WTC11 (cell line): ENCODE measurements at regions not wholly inside any gene's neighbourhood (a gene's known extent, or its start where the extent isn't known, plus 50 kb on each side); places are given as distances from the start of the nearest gene placed in this dataset.

ENCODE experiments used
- ATAC-seq: fragments of 200-7000 bp; cut with Tn5 transposase; 2 replicates; pipeline ENCODE4 v1.10.0; 2021; ENCODE audit warnings: mild to moderate bottlenecking, moderate library complexity
- CTCF ChIA-PET: fragments of 300-600 bp; sonication (Branson Sonifier 250); formaldehyde crosslinking; loops from one replicate; lab custom pipeline; 2021; ENCODE audit warnings: antibody characterized with exemption; lab: Charles Lee
- POLR2A ChIA-PET: fragments of 350-600 bp; sonication (Branson Sonifier 250); formaldehyde crosslinking; loops from one replicate; lab custom pipeline; 2021; ENCODE audit warnings: antibody characterized with exemption; lab: Charles Lee
- DNase-seq: peaks from one replicate; pipeline ENCODE4 v3.0.0; 2021; ENCODE audit warnings: low spot score
- H3K27ac Mint-ChIP-seq: 2 replicates; pipeline ENCODE4 v1.8.0; 2021; ENCODE audit warnings: mixed read lengths
- H3K27me3 Mint-ChIP-seq: 2 replicates; pipeline ENCODE4 v1.8.0; 2021; ENCODE audit warnings: low read depth, mild to moderate bottlenecking, moderate library complexity, mixed read lengths
- H3K36me3 Mint-ChIP-seq: 2 replicates; pipeline ENCODE4 v1.8.0; 2021; ENCODE audit warnings: mixed read lengths
- H3K4me1 Mint-ChIP-seq: 2 replicates; pipeline ENCODE4 v1.8.0; 2022; ENCODE audit warnings: mixed read lengths
- H3K4me3 Mint-ChIP-seq: 2 replicates; pipeline ENCODE4 v1.8.0; 2021; ENCODE audit warnings: mild to moderate bottlenecking, moderate library complexity, mixed read lengths
- H3K9me3 Mint-ChIP-seq: 2 replicates; pipeline ENCODE4 v1.8.0; 2021; ENCODE audit warnings: mixed read lengths
- ATF1 ChIP-seq: sonication (generic); formaldehyde crosslinking; IDR thresholded peaks from 2 replicates; pipeline ENCODE4 v1.8.1; 2023; ENCODE audit warnings: mild to moderate bottlenecking, moderate library complexity, missing genetic modification reagents
- FOXP1 ChIP-seq: sonication (generic); formaldehyde crosslinking; IDR thresholded peaks from 2 replicates; pipeline ENCODE4 v1.8.0; 2022; ENCODE audit warnings: missing genetic modification reagents, mild to moderate bottlenecking, moderate library complexity, borderline replicate concordance
- GTF2I ChIP-seq: fragments of 250-450 bp; sonication (Bioruptor Pico); conservative IDR thresholded peaks from 2 replicates; pipeline ENCODE4 v1.4.0; 2021; ENCODE audit warnings: mild to moderate bottlenecking
- JAZF1 ChIP-seq: fragments of 250-450 bp; sonication (Bioruptor Pico); IDR thresholded peaks from 2 replicates; pipeline ENCODE4 v1.9.0; 2021; ENCODE audit warnings: moderate library complexity, mild to moderate bottlenecking, inconsistent platforms
- JUN ChIP-seq: sonication (generic); formaldehyde crosslinking; IDR thresholded peaks from 2 replicates; pipeline ENCODE4 v1.8.0; 2023; ENCODE audit warnings: mild to moderate bottlenecking, missing genetic modification reagents
- KAT7 ChIP-seq: sonication (generic); formaldehyde crosslinking; IDR thresholded peaks from 2 replicates; pipeline ENCODE4 v1.8.1; 2023; ENCODE audit warnings: missing genetic modification reagents, mild to moderate bottlenecking, borderline replicate concordance
- MLX ChIP-seq: sonication (generic); formaldehyde crosslinking; IDR thresholded peaks from 2 replicates; pipeline ENCODE4 v1.8.1; 2023; ENCODE audit warnings: mild to moderate bottlenecking, missing genetic modification reagents, moderate library complexity
- NFATC4 ChIP-seq: fragments of 250-450 bp; sonication (Bioruptor Pico); IDR thresholded peaks from 2 replicates; pipeline ENCODE4 v1.9.0; 2021; ENCODE audit warnings: mild to moderate bottlenecking
- TEAD1 ChIP-seq: sonication (generic); formaldehyde crosslinking; IDR thresholded peaks from 2 replicates; pipeline ENCODE4 v1.8.0; 2022; ENCODE audit warnings: mild to moderate bottlenecking, missing genetic modification reagents
- TP53 ChIP-seq: sonication (generic); formaldehyde crosslinking; IDR thresholded peaks from 2 replicates; pipeline ENCODE4 v1.8.1; 2023; ENCODE audit warnings: mild to moderate bottlenecking, missing genetic modification reagents
- ZMAT4 ChIP-seq: fragments of 250-450 bp; sonication (Bioruptor Pico); IDR thresholded peaks from 2 replicates; pipeline ENCODE4 v1.9.0; 2021; ENCODE audit warnings: mild to moderate bottlenecking
- ZNF138 ChIP-seq: sonication (generic); formaldehyde crosslinking; conservative IDR thresholded peaks from 2 replicates; pipeline ENCODE4 v1.8.1; 2022; ENCODE audit warnings: mild to moderate bottlenecking, moderate library complexity, missing genetic modification reagents
- ZNF232 ChIP-seq: sonication (generic); formaldehyde crosslinking; IDR thresholded peaks from 2 replicates; pipeline ENCODE4 v1.8.0; 2022; ENCODE audit warnings: mild to moderate bottlenecking, missing genetic modification reagents
- ZNF281 ChIP-seq: sonication (generic); formaldehyde crosslinking; IDR thresholded peaks from 2 replicates; pipeline ENCODE4 v1.8.0; 2023; ENCODE audit warnings: mild to moderate bottlenecking, missing genetic modification reagents
- ZNF396 ChIP-seq: fragments of 250-450 bp; sonication (Bioruptor Pico); IDR thresholded peaks from 2 replicates; pipeline ENCODE4 v1.8.0; 2021; ENCODE audit warnings: mild to moderate bottlenecking, moderate library complexity, borderline replicate concordance
- TF ChIP-seq, protein P1 (sequence below): sonication (generic); formaldehyde crosslinking; IDR thresholded peaks from 2 replicates; pipeline ENCODE4 v1.8.0; 2022; ENCODE audit warnings: mild to moderate bottlenecking, missing genetic modification reagents
- TF ChIP-seq, protein P2 (sequence below): fragments of 250-450 bp; sonication (Bioruptor Pico); IDR thresholded peaks from 2 replicates; pipeline ENCODE4 v1.9.0; 2021; ENCODE audit warnings: mild to moderate bottlenecking
- TF ChIP-seq, protein P3 (sequence below): fragments of 250-450 bp; sonication (Bioruptor Pico); IDR thresholded peaks from 2 replicates; pipeline ENCODE4 v1.8.0; 2021; ENCODE audit warnings: mild to moderate bottlenecking
- TF ChIP-seq, protein P4 (sequence below): sonication (generic); formaldehyde crosslinking; IDR thresholded peaks from 2 replicates; pipeline ENCODE4 v1.8.1; 2023; ENCODE audit warnings: mild to moderate bottlenecking, missing genetic modification reagents, borderline replicate concordance

GRCh38 chr10:78785991-78786390 lies 282.8 kb upstream of the ZMIZ1 start (continued):
- no peak for TF ChIP-seq TP53 (CRISPR knock-in tag)
- TF ChIP-seq ZNF138 = no peak
- TF ChIP-seq JAZF1 (CRISPR knock-in tag) = no peak
- TF ChIP-seq, all 79 proteins: peak for 0

- Mint-ChIP-seq H3K4me3 (no peak overlapping the region), H3K27ac (no peak overlapping the region), H3K9me3 (peaks cover 22% of the 10 kb centered on the region), H3K27me3 (peaks cover 5% of the 10 kb centered on the region), H3K4me1 (no peaks in the 10 kb centered on the region), H3K36me3 (peaks cover 6% of the 10 kb centered on the region)
- DNase-seq = no peak
- no peak for ATAC-seq
- CTCF ChIA-PET = no interaction called here
- TF ChIP-seq FOXP1 (CRISPR knock-in tag) = no peak
- no peak for TF ChIP-seq TEAD1 (CRISPR knock-in tag)
- POLR2A ChIA-PET = no interaction called here
These were observed 281.6 kb upstream of the ZMIZ1 start for GRCh38 chr10:78787125-78787524.

DNA sequence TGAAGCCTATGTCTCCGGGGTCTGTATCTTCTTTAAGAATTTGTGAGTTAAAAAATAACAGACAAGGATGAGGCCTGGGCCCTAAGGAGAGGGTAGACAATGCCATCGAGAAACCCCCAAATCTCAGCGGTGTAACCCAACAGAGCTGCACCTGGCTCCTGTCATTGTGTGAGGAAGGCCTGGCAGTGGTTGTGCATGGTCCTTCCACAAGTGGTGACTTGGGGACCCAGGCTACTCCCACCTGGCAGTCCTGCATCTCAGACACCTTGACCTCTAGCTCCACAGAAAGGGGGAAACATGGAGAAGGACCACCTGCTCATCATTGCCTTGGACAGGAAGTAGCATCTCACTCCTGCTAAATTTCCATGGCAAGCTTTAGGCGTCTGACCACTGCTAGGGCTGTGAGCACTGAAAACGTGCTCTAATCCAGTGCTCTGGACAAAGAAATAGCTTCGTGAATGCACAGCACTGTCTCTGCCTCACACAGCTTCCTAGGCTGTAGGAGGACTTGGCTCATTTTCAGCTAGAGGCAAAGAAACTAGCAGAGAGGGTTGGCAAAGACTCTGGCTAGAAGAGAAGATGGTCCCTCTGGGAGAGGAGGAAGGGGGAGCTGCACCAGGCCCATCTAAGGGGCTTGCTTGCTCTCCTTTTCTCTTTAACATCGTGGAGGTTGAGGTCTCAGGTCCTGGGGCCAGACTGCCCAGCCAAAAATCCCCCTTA lies 273.9 kb upstream of the ZMIZ1 start:
- peaks cover 13% of the 10 kb centered on the region for H3K27me3 Mint-ChIP-seq
- H3K4me1 Mint-ChIP-seq = no peaks in the 10 kb centered on the region
- ChIA-PET POLR2A (no interaction called here), CTCF (no interaction called here)
- H3K4me3 Mint-ChIP-seq = no peak overlapping the region
- H3K36me3 Mint-ChIP-seq = no peaks in the 10 kb centered on the region
- DNase-seq (no peak), ATAC-seq (no peak)
- peaks cover 4% of the 10 kb centered on the region for H3K9me3 Mint-ChIP-seq
- H3K27ac Mint-ChIP-seq = no peak overlapping the region
- TF ChIP-seq ZMAT4 (CRISPR knock-in tag) (no peak), JUN (CRISPR knock-in tag) (no peak), NFATC4 (no peak), ZNF232 (CRISPR knock-in tag) (no peak), ATF1 (no peak), KAT7 (CRISPR knock-in tag) (no peak), GTF2I (no peak), ZNF281 (CRISPR knock-in tag) (no peak), MLX (CRISPR knock-in tag) (no peak), ZNF396 (CRISPR knock-in tag) (no peak)
- TF ChIP-seq, protein P1, sequence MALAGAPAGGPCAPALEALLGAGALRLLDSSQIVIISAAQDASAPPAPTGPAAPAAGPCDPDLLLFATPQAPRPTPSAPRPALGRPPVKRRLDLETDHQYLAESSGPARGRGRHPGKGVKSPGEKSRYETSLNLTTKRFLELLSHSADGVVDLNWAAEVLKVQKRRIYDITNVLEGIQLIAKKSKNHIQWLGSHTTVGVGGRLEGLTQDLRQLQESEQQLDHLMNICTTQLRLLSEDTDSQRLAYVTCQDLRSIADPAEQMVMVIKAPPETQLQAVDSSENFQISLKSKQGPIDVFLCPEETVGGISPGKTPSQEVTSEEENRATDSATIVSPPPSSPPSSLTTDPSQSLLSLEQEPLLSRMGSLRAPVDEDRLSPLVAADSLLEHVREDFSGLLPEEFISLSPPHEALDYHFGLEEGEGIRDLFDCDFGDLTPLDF (CRISPR knock-in tag) = no peak
- TF ChIP-seq, protein P2, sequence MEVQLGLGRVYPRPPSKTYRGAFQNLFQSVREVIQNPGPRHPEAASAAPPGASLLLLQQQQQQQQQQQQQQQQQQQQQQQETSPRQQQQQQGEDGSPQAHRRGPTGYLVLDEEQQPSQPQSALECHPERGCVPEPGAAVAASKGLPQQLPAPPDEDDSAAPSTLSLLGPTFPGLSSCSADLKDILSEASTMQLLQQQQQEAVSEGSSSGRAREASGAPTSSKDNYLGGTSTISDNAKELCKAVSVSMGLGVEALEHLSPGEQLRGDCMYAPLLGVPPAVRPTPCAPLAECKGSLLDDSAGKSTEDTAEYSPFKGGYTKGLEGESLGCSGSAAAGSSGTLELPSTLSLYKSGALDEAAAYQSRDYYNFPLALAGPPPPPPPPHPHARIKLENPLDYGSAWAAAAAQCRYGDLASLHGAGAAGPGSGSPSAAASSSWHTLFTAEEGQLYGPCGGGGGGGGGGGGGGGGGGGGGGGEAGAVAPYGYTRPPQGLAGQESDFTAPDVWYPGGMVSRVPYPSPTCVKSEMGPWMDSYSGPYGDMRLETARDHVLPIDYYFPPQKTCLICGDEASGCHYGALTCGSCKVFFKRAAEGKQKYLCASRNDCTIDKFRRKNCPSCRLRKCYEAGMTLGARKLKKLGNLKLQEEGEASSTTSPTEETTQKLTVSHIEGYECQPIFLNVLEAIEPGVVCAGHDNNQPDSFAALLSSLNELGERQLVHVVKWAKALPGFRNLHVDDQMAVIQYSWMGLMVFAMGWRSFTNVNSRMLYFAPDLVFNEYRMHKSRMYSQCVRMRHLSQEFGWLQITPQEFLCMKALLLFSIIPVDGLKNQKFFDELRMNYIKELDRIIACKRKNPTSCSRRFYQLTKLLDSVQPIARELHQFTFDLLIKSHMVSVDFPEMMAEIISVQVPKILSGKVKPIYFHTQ (CRISPR knock-in tag) = no peak
- TF ChIP-seq, protein P3, sequence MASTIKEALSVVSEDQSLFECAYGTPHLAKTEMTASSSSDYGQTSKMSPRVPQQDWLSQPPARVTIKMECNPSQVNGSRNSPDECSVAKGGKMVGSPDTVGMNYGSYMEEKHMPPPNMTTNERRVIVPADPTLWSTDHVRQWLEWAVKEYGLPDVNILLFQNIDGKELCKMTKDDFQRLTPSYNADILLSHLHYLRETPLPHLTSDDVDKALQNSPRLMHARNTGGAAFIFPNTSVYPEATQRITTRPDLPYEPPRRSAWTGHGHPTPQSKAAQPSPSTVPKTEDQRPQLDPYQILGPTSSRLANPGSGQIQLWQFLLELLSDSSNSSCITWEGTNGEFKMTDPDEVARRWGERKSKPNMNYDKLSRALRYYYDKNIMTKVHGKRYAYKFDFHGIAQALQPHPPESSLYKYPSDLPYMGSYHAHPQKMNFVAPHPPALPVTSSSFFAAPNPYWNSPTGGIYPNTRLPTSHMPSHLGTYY = no peak
- TF ChIP-seq, protein P4, sequence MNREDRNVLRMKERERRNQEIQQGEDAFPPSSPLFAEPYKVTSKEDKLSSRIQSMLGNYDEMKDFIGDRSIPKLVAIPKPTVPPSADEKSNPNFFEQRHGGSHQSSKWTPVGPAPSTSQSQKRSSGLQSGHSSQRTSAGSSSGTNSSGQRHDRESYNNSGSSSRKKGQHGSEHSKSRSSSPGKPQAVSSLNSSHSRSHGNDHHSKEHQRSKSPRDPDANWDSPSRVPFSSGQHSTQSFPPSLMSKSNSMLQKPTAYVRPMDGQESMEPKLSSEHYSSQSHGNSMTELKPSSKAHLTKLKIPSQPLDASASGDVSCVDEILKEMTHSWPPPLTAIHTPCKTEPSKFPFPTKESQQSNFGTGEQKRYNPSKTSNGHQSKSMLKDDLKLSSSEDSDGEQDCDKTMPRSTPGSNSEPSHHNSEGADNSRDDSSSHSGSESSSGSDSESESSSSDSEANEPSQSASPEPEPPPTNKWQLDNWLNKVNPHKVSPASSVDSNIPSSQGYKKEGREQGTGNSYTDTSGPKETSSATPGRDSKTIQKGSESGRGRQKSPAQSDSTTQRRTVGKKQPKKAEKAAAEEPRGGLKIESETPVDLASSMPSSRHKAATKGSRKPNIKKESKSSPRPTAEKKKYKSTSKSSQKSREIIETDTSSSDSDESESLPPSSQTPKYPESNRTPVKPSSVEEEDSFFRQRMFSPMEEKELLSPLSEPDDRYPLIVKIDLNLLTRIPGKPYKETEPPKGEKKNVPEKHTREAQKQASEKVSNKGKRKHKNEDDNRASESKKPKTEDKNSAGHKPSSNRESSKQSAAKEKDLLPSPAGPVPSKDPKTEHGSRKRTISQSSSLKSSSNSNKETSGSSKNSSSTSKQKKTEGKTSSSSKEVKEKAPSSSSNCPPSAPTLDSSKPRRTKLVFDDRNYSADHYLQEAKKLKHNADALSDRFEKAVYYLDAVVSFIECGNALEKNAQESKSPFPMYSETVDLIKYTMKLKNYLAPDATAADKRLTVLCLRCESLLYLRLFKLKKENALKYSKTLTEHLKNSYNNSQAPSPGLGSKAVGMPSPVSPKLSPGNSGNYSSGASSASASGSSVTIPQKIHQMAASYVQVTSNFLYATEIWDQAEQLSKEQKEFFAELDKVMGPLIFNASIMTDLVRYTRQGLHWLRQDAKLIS = no peak
